GM20000 (cell line): ENCODE measurements at regions not wholly inside any gene's neighbourhood (a gene's known extent, or its start where the extent isn't known, plus 50 kb on each side); places are given as distances from the start of the nearest gene placed in this dataset.

Experiments
- DNase-seq: peaks from one replicate; pipeline ENCODE4 v3.0.0; 2012; ENCODE audit warnings: low spot score
- CTCF ChIP-seq: IDR thresholded peaks from 2 replicates; pipeline ENCODE4 v1.5.1; 2012; ENCODE audit warnings: mild to moderate bottlenecking, control low read depth; ENCODE audit errors: extremely low read depth, missing control alignments

- DNase-seq, result no peak
- TF ChIP-seq CTCF, result no peak
These were observed 528.5 kb downstream of the MATN1 start for GRCh38 chr1:30194741-30195423.

- TF ChIP-seq CTCF, result no peak
- DNase-seq, result no peak
These were observed 529.3 kb downstream of the MATN1 start for GRCh38 chr1:30194046-30194619.

- no peak for DNase-seq
- TF ChIP-seq CTCF, result no peak
These were observed 530.3 kb downstream of the MATN1 start for GRCh38 chr1:30192969-30193630.

GRCh38 chr1:30191154-30191702 lies 532.2 kb downstream of the MATN1 start:
- TF ChIP-seq CTCF, result no peak
- DNase-seq, result no peak

- TF ChIP-seq CTCF, result no peak
- DNase-seq, result no peak
These were observed 532.8 kb downstream of the MATN1 start for GRCh38 chr1:30190511-30191153.

GRCh38 chr1:30189818-30190500 lies 533.4 kb downstream of the MATN1 start:
- no peak for TF ChIP-seq CTCF
- DNase-seq, result no peak
